Prostate gland (tissue), 2 donors: ENCODE measurements at regions not wholly inside any gene's neighbourhood (a gene's known extent, or its start where the extent isn't known, plus 50 kb on each side); places are given as distances from the start of the nearest gene placed in this dataset.

ENCODE experiments used
- DNase-seq: peaks from one replicate; pipeline ENCODE4 v3.0.0-alpha.2; 2019; ENCODE audit warnings: low spot score
- H3K27ac ChIP-seq, 2 donors: fragments of 200-600 bp; sonication (generic); 2 replicates each; pipeline ENCODE4 v1.5.1; 2017 to 2019
- H3K27me3 ChIP-seq: fragments of 200-600 bp; sonication (generic); replicated peaks from 2 replicates; pipeline ENCODE4 v1.5.1; 2019; ENCODE audit not compliant: insufficient read depth
- H3K36me3 ChIP-seq, 2 donors: fragments of 200-600 bp; sonication (generic); 1 replicate in 1 of 2; 2 replicates in 1 of 2; pipeline versions ENCODE4 v1.5.1 to v1.8.1; 2017 to 2019
- H3K4me1 ChIP-seq: fragments of 200-600 bp; sonication (generic); replicated peaks from 2 replicates; pipeline ENCODE4 v1.5.1; 2019
- H3K4me3 ChIP-seq, 2 donors: fragments of 200-600 bp; sonication (generic); 2 replicates each; pipeline ENCODE4 v1.5.1; 2017 to 2019
- H3K9me3 ChIP-seq: fragments of 200-600 bp; sonication (generic); 2 replicates; pipeline ENCODE4 v1.5.1; 2017
- POLR2A ChIP-seq: fragments of 450-650 bp; IDR thresholded peaks from one replicate; pipeline ENCODE4 v1.6.1; 2016; ENCODE audit warnings: antibody characterized with exemption, mild to moderate bottlenecking
- POLR2AphosphoS5 ChIP-seq: sonication (generic); formaldehyde crosslinking; IDR thresholded peaks from one replicate; pipeline ENCODE4 v1.6.1; 2017; ENCODE audit warnings: antibody characterized with exemption
- WGBS: methylation state at CpG from one replicate; pipeline ENCODE4 v1.1.5; 2018; 5-methylcytosine and 5-hydroxymethylcytosine counted together
- intact Hi-C: fragments of 100-400 bp; cut with DNase I; formaldehyde crosslinking; loops from one replicate; pipeline ENCODE4 v1.14.2; 2022
- TF ChIP-seq, protein P1 (sequence below), 4 experiments: fragments of 200-600 bp in 2 of 4; fragments of 450-650 bp in 2 of 4; sonication (generic) in 2 of 4; IDR thresholded peaks; 1 replicate in 3 of 4; 2 replicates in 1 of 4; pipeline ENCODE4 v1.5.1; 2016 to 2019; ENCODE audit warnings: antibody characterized with exemption in 4 of 4, mild to moderate bottlenecking in 2 of 4, moderate library complexity in 2 of 4

DNA sequence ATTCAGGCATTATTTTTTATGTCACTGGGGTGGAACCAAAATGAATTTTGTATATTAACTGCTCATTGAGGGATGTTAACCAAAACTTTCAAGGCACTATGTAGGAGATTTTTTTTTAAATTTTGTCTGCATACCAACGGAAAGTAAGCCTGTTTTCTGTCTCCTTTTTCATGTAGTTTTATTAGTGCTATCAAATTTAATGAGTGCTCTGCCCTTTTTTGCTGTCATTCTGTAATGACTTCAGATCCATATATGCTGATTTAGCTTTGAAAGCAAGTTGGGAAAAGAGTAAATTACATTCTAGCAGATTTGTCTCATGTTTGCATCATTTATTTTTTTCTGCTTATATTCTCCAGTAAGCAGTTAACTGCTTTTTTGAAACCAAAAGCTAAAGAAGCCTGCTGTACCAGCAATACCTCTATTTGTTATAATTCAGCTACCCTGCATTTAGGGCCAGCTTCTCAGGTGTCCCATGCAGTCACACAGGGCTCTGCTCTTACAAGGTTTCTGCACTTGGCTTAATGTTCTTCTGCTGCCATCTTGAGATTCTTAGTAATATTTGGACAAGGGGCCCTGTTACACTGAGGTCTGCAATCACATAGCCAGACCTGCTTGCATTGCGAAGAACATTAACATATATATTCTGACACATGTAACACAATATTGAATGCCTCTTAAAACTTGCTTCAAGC lies 429.0 kb downstream of the UTRN start:
- no peaks in the 10 kb centered on the region for H3K27me3 ChIP-seq
- TF ChIP-seq POLR2AphosphoS5: no peak
- no peak for TF ChIP-seq POLR2A
- TF ChIP-seq, protein P1, sequence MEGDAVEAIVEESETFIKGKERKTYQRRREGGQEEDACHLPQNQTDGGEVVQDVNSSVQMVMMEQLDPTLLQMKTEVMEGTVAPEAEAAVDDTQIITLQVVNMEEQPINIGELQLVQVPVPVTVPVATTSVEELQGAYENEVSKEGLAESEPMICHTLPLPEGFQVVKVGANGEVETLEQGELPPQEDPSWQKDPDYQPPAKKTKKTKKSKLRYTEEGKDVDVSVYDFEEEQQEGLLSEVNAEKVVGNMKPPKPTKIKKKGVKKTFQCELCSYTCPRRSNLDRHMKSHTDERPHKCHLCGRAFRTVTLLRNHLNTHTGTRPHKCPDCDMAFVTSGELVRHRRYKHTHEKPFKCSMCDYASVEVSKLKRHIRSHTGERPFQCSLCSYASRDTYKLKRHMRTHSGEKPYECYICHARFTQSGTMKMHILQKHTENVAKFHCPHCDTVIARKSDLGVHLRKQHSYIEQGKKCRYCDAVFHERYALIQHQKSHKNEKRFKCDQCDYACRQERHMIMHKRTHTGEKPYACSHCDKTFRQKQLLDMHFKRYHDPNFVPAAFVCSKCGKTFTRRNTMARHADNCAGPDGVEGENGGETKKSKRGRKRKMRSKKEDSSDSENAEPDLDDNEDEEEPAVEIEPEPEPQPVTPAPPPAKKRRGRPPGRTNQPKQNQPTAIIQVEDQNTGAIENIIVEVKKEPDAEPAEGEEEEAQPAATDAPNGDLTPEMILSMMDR (IDR thresholded peaks at IDR 0.05): no peak
- WGBS: 61% methylated on average over 2 of the region's 2 CpGs
- H3K36me3 ChIP-seq: no peaks in the 10 kb centered on the region
- no peak overlapping the region for H3K4me3 ChIP-seq
- intact Hi-C loops: no loop called here
- H3K9me3 ChIP-seq: no peaks in the 10 kb centered on the region
- no peak for DNase-seq
- H3K27ac ChIP-seq: no peak overlapping the region
- no peaks in the 10 kb centered on the region for H3K4me1 ChIP-seq

DNA sequence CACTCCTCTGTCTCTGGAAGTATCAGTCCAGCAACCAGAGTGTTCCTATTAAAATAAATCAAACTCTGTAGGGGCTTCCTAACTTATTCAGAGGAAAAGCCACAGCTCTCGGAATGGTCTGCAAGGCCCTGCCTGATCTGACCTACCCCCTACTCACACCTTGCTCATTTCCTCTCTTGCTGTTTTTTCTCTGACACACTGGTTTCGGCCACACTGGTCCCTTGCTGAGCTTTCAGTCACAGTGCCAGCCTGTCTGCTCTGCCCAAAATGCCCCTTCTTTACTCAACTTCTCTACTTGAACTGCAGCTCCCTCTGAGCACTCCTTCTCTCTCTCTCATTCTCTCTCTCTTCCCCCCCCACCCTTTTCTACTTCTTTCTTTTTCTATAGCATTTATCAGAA lies 430.2 kb downstream of the UTRN start:
- WGBS: 96% methylated on average over 2 of the region's 2 CpGs
- Histone ChIP-seq H3K9me3 (no peaks in the 10 kb centered on the region), H3K27me3 (no peaks in the 10 kb centered on the region), H3K36me3 (no peaks in the 10 kb centered on the region), H3K4me1 (no peaks in the 10 kb centered on the region), H3K27ac (no peak overlapping the region), H3K4me3 (no peak overlapping the region)
- no peak for DNase-seq
- intact Hi-C loops: no loop called here
- TF ChIP-seq POLR2A (no peak), POLR2AphosphoS5 (no peak)
- TF ChIP-seq, protein P1 (IDR thresholded peaks at IDR 0.05): no peak

DNA sequence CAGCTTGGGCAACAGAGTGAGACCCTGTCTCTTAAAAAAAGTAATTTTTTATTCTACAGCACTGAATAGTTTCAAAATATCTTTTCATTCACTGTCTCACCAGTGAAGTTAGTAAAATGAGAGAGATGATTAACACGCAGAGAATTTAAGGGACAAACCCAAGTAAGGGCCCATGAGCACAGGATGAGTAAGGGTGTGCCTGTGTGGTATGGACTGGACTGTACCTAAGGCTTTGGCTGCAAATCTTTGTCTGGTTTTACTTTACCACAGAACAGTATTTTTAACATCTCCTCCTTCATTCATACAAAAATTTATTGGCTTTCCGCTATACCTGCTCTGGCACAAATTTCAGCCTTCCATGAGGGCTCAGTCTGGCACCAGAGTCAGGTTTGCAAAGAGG lies 433.3 kb downstream of the UTRN start:
- no peak overlapping the region for H3K4me3 ChIP-seq
- 83% methylated on average over 2 of the region's 2 CpGs for WGBS
- H3K9me3 ChIP-seq: no peaks in the 10 kb centered on the region
- H3K4me1 ChIP-seq: no peaks in the 10 kb centered on the region
- intact Hi-C loops: no loop called here
- H3K27me3 ChIP-seq: no peaks in the 10 kb centered on the region
- no peak for DNase-seq
- no peaks in the 10 kb centered on the region for H3K36me3 ChIP-seq
- H3K27ac ChIP-seq: no peak overlapping the region
- TF ChIP-seq POLR2A (no peak), POLR2AphosphoS5 (no peak)
- TF ChIP-seq, protein P1 (IDR thresholded peaks at IDR 0.05): no peak

DNA sequence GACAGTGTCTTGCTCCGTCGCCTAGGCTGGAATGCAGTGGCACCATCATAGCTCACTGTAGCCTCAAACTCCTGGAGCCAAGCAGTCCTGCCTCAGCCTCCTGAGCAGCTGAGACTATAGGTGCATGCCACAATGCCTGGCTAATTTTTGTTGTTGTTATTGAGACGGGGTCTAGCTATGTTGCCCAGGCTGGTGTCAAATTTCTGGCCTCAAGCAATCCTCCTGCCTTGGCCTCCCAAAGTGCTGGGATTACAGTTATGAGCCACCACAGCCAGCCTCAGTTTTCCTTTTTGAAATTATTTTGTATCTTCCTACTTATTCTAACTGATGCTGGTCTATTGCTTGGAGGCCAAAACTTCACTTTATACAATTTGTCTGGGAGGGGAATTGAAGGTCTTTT lies 436.1 kb downstream of the UTRN start:
- no peak overlapping the region for H3K27ac ChIP-seq
- intact Hi-C loops: no loop called here
- no peaks in the 10 kb centered on the region for H3K9me3 ChIP-seq
- no peaks in the 10 kb centered on the region for H3K4me1 ChIP-seq
- H3K27me3 ChIP-seq: no peaks in the 10 kb centered on the region
- no peaks in the 10 kb centered on the region for H3K36me3 ChIP-seq
- 98% methylated on average over 3 of the region's 3 CpGs for WGBS
- TF ChIP-seq, protein P1 (IDR thresholded peaks at IDR 0.05): no peak
- no peak for TF ChIP-seq POLR2AphosphoS5
- TF ChIP-seq POLR2A: no peak
- H3K4me3 ChIP-seq: no peak overlapping the region
- DNase-seq: no peak

DNA sequence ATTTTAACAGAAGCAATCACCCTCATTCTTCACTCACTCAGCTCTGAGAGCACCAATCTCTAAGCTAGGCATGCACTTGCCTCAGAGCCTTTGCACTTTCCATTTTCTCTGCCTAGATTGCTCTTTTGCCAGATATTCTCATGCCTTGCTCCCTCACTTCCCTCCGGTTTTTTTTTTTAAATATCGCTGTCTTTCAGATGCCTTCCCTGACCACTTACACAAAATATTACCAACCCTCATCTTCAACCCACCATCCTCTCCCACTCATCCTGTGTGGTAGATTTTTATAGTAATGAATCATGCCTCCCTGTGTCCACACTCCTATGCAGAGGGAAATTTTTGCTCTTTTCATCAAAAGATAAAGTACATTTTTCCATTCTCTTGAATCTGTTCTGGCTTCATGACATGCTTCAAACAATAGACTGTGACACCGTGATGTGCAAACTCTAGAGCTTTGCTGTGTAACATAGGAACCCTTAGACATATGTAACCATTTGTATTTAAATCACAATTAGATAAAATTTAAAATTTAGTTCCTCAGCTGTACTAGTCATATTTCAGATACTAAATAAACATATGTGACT lies 437.1 kb downstream of the UTRN start:
- H3K27ac ChIP-seq: no peak overlapping the region
- H3K27me3 ChIP-seq: no peaks in the 10 kb centered on the region
- WGBS: 75% methylated on average over 3 of the region's 3 CpGs
- H3K9me3 ChIP-seq: no peaks in the 10 kb centered on the region
- intact Hi-C loops: no loop called here
- no peaks in the 10 kb centered on the region for H3K4me1 ChIP-seq
- H3K36me3 ChIP-seq: no peaks in the 10 kb centered on the region
- H3K4me3 ChIP-seq: no peak overlapping the region
- DNase-seq: no peak
- TF ChIP-seq POLR2AphosphoS5 (no peak), POLR2A (no peak)
- TF ChIP-seq, protein P1 (IDR thresholded peaks at IDR 0.05): no peak
